Neuronal stem cell (in vitro differentiated cells): ENCODE measurements at regions not wholly inside any gene's neighbourhood (a gene's known extent, or its start where the extent isn't known, plus 50 kb on each side); places are given as distances from the start of the nearest gene placed in this dataset.
"Not testable (repeated sequence)": the region's sequence is repeated elsewhere in the genome, so short reads cannot be mapped to it uniquely, and the experiment has no call there.

Experiments used
- DNase-seq: peaks from one replicate; pipeline ENCODE4 v3.0.0-alpha.2; 2013; ENCODE audit warnings: low spot score
- H2AFZ ChIP-seq: one replicate; pipeline ENCODE4 v1.6.1; 2013; ENCODE audit warnings: mild to moderate bottlenecking, low read length, inconsistent platforms
- H2AK5ac ChIP-seq: 2 replicates; pipeline ENCODE4 v1.6.1; 2013; ENCODE audit warnings: low read depth, mild to moderate bottlenecking, inconsistent platforms, low read length, moderate library complexity, mixed read lengths
- H2BK120ac ChIP-seq: 2 replicates; pipeline ENCODE4 v1.6.1; 2013; ENCODE audit warnings: low read depth, mild to moderate bottlenecking, inconsistent platforms, low read length, moderate library complexity, mixed read lengths
- H2BK12ac ChIP-seq: one replicate; pipeline ENCODE4 v1.6.1; 2013; ENCODE audit warnings: low read length, inconsistent platforms
- H2BK15ac ChIP-seq: 2 replicates; pipeline ENCODE4 v1.6.1; 2013; ENCODE audit warnings: mild to moderate bottlenecking, low read length, inconsistent platforms, mixed read lengths
- H2BK5ac ChIP-seq: one replicate; pipeline ENCODE4 v1.6.1; 2013; ENCODE audit warnings: inconsistent platforms, mild to moderate bottlenecking, low read length, moderate library complexity
- H3K14ac ChIP-seq: one replicate; pipeline ENCODE4 v1.6.1; 2013; ENCODE audit warnings: low read length, inconsistent platforms
- H3K18ac ChIP-seq: 2 replicates; pipeline ENCODE4 v1.6.1; 2013; ENCODE audit warnings: low read length, inconsistent platforms
- H3K23ac ChIP-seq: 2 replicates; pipeline ENCODE4 v1.6.1; 2013; ENCODE audit warnings: low read depth, mild to moderate bottlenecking, mixed read lengths, low read length, inconsistent platforms; ENCODE audit not compliant: poor library complexity
- H3K27ac ChIP-seq: replicated peaks from 3 replicates; pipeline ENCODE4 v1.5.1; 2013; ENCODE audit warnings: low read length, inconsistent platforms
- H3K27me3 ChIP-seq, 3 experiments: 2 replicates each; pipeline ENCODE4 v1.6.1; 2013; ENCODE audit warnings: low read length in 3 of 3, mild to moderate bottlenecking in 2 of 3, inconsistent platforms in 1 of 3, low read depth in 1 of 3, mixed read lengths in 1 of 3, moderate library complexity in 1 of 3; ENCODE audit not compliant: control insufficient read depth in 3 of 3, insufficient read depth in 3 of 3
- H3K36me3 ChIP-seq, 2 donors: replicated peaks in 1 of 2; 2 replicates each; pipeline ENCODE4 v1.6.1; 2013; ENCODE audit warnings: low read length in 2 of 2; ENCODE audit not compliant: control insufficient read depth in 2 of 2, insufficient read depth in 2 of 2
- H3K4ac ChIP-seq: 2 replicates; pipeline ENCODE4 v1.6.1; 2013; ENCODE audit warnings: inconsistent platforms, mild to moderate bottlenecking, low read length, moderate library complexity
- H3K4me1 ChIP-seq, 2 donors: 1 replicate in 1 of 2; 2 replicates in 1 of 2; pipeline ENCODE4 v1.6.1; 2013; ENCODE audit warnings: low read length in 2 of 2, low read depth in 1 of 2; ENCODE audit not compliant: control insufficient read depth in 2 of 2, insufficient read depth in 1 of 2
- H3K4me2 ChIP-seq: one replicate; pipeline ENCODE4 v1.6.1; 2013; ENCODE audit warnings: mild to moderate bottlenecking, low read length, inconsistent platforms; ENCODE audit not compliant: insufficient read depth, poor library complexity, severe bottlenecking
- H3K4me3 ChIP-seq, 2 donors: 2 replicates each; pipeline ENCODE4 v1.5.1; 2013; ENCODE audit warnings: low read length in 2 of 2, mild to moderate bottlenecking in 2 of 2, inconsistent platforms in 1 of 2, moderate library complexity in 1 of 2
- H3K79me1 ChIP-seq: one replicate; pipeline ENCODE4 v1.6.1; 2013; ENCODE audit warnings: low read depth, mild to moderate bottlenecking, inconsistent platforms, low read length, moderate library complexity
- H3K9ac ChIP-seq: one replicate; pipeline ENCODE4 v1.6.1; 2013; ENCODE audit warnings: mild to moderate bottlenecking, low read depth, low read length, inconsistent platforms; ENCODE audit not compliant: poor library complexity
- H3K9me3 ChIP-seq, 2 donors: replicated peaks in 1 of 2; 2 replicates each; pipeline versions ENCODE3 to v1.6.1; 2013; ENCODE audit warnings: low read length in 2 of 2, mild to moderate bottlenecking in 2 of 2, inconsistent platforms in 1 of 2, low read depth in 1 of 2, mixed read lengths in 1 of 2, moderate library complexity in 1 of 2; ENCODE audit not compliant: control insufficient read depth in 2 of 2, insufficient read depth in 1 of 2
- H4K8ac ChIP-seq: one replicate; pipeline ENCODE4 v1.6.1; 2013; ENCODE audit warnings: low read depth, mild to moderate bottlenecking, inconsistent platforms, low read length, moderate library complexity
- H4K91ac ChIP-seq: one replicate; pipeline ENCODE4 v1.6.1; 2013; ENCODE audit warnings: low read length, low read depth, mild to moderate bottlenecking, inconsistent platforms; ENCODE audit not compliant: poor library complexity
- WGBS, 2 donors: extraction: QIAGEN DNeasy Blood & Tissue Kit; methylation state at CpG; one replicate each; pipeline ENCODE4 v1.1.7; 2013; ENCODE audit warnings: missing lambda C conversion rate in 2 of 2, mixed read lengths in 1 of 2; ENCODE audit not compliant: insufficient read length in 2 of 2, insufficient replicate concordance in 1 of 2; ENCODE audit errors: extremely low coverage in 2 of 2; 5-methylcytosine and 5-hydroxymethylcytosine counted together

DNA sequence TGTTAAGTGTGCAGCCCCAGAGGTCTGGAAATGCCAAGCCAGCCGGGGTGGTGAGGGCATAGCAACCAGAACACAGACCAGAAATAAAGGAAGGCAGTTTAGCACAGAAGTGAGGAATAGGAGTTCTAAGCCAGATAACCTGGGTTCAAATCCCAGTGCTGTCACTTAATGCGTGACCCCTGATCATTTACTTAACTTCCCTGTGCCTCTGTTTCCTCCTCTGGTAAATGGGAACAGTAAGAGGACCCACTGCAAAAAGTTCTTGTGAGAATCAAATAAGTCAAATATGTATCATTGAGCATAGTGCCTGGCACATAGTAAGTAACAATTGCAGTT lies 125.2 kb upstream of the ARHGEF3 start:
- H2BK5ac ChIP-seq, result no peak overlapping the region
- H2AK5ac ChIP-seq, result no peak overlapping the region
- H2AFZ ChIP-seq, result no peak overlapping the region
- no peak overlapping the region for H2BK120ac ChIP-seq
- no peaks in the 10 kb centered on the region for H3K79me1 ChIP-seq
- H3K4ac ChIP-seq, result no peak overlapping the region
- H3K27me3 ChIP-seq, result no peaks in the 10 kb centered on the region
- no peak overlapping the region for H4K8ac ChIP-seq
- WGBS, 2 donors, result no CpG with 5 or more reads among the region's 2 CpGs
- H3K4me3 ChIP-seq, result no peak overlapping the region
- no peak for DNase-seq
- peaks cover 7 to 16% of the 10 kb centered on the region in 2 donors for H3K4me1 ChIP-seq
- H3K4me2 ChIP-seq, result no peak overlapping the region
- H4K91ac ChIP-seq, result no peak overlapping the region
- no peak overlapping the region for H2BK12ac ChIP-seq
- H2BK15ac ChIP-seq, result no peak overlapping the region
- no peak overlapping the region for H3K23ac ChIP-seq
- no peak overlapping the region for H3K14ac ChIP-seq
- H3K9ac ChIP-seq, result no peak overlapping the region
- no peak overlapping the region for H3K18ac ChIP-seq
- no peak overlapping the region for H3K27ac ChIP-seq
- H3K9me3 ChIP-seq, result no peaks in the 10 kb centered on the region
- no peaks in the 10 kb centered on the region for H3K36me3 ChIP-seq

DNA sequence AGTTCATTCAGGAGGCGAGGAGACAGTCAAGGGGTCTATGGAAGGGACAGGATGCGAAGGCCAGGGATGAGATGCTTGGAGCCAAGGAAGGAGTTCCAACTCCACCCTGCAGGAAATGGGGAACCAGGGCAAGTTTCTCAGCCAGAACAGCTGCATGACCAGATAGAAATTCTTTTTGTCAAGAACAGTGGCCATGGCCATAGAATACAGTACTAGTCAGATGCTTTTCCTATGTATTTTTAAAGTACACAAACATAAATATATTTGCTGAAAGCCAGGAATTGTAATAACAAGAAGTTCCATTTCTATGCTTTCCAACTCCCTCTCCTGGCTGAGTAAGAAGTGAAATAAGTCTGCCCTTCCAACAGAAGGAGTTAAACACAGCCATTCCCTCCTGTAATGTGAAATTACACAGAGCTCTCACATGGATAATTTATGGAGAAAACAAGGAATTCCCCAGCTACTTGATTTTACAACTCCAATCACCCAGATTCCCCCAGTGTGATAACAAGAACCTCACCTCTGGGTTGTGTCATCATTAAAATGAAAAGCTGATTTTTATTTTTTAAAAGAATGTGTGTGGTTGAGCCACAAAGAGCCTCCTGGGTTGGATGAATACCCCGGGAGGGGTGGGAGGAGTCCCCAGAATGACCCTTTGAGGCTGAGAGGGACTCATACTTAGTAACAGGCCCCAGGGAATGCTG lies 124.6 kb upstream of the ARHGEF3 start:
- Histone ChIP-seq H3K9me3 (no peaks in the 10 kb centered on the region), H4K8ac (no peak overlapping the region), H2AFZ (no peak overlapping the region), H3K4ac (no peak overlapping the region), H3K18ac (no peak overlapping the region), H2AK5ac (no peak overlapping the region), H3K14ac (no peak overlapping the region), H3K27ac (no peak overlapping the region), H3K4me3 (no peak overlapping the region), H3K27me3 (no peaks in the 10 kb centered on the region), H2BK120ac (no peak overlapping the region), H2BK12ac (no peak overlapping the region), H3K79me1 (no peaks in the 10 kb centered on the region), H4K91ac (no peak overlapping the region), H3K36me3 (no peaks in the 10 kb centered on the region), H3K4me2 (no peak overlapping the region), H3K23ac (no peak overlapping the region), H3K4me1 (peaks cover 7 to 16% of the 10 kb centered on the region in 2 donors), H2BK15ac (no peak overlapping the region), H3K9ac (no peak overlapping the region), H2BK5ac (no peak overlapping the region)
- WGBS, 2 donors, result no CpG with 5 or more reads among the region's 3 CpGs
- no peak for DNase-seq

DNA sequence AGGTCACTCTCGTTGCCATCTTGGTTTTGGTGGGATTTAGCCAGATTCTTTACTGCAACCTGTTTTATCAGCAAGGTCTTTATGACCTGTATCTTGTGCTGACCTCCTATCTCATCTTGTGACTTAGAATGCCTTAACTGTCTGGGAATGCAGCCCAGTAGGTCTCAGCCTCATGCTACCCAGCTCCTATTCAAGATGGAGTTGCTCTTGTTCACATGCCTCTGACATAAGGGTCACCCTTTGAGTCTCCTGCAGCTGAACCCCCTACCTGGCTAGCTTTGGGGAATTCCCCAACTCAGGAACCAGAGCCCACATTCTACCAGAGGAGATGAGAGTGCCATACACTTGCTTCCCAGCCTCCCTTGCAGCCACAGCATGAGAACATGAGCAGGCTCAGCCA lies 123.0 kb upstream of the ARHGEF3 start:
- H3K14ac ChIP-seq, H3K27ac ChIP-seq, DNase-seq: not testable (repeated sequence)

DNA sequence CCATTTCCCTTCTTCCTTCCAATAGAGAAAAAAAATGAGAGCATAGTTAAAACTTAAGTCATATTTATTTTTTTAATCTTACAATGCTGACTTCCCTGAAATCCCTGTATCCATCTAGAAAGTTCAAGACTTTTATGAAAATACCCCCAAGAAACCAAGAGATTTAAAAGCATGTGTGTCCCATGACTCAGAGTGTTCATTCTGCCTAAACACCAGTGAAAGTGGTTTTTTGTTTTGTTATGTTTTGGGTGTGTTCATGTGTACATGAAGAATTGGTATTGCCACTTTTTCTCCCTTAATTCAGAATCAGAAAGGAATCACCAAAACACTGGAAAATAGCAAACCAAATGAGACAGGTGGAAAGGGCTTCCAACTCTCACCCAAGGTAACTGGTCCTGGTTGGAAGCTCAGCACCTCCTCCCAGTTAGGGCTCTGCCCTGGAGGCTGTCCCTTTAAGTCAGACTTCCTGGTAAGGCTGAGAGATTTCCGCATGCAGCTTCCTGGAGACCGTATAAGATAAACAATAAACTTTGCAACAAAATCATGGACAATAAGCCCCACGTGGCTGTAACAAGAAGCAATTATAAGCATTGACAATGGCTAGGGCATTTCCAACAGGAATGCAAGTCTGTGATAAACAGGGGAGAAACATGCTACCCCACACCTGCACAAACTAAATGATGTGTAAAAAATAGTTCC lies 121.9 kb upstream of the ARHGEF3 start:
- Histone ChIP-seq H3K9ac (no peak overlapping the region), H3K4me1 (peaks cover 9 to 16% of the 10 kb centered on the region in 2 donors), H2BK12ac (no peak overlapping the region), H3K79me1 (no peaks in the 10 kb centered on the region), H3K36me3 (no peaks in the 10 kb centered on the region), H2BK15ac (no peak overlapping the region), H3K14ac (no peak overlapping the region), H3K27me3 (no peaks in the 10 kb centered on the region), H2BK5ac (no peak overlapping the region), H2AFZ (peak overlapping the region; percentile 82), H4K91ac (no peak overlapping the region), H4K8ac (no peak overlapping the region), H3K4me2 (no peak overlapping the region), H3K4me3 (no peak overlapping the region), H3K27ac (no peak overlapping the region), H2AK5ac (no peak overlapping the region), H3K23ac (no peak overlapping the region), H3K18ac (no peak overlapping the region), H3K9me3 (no peaks in the 10 kb centered on the region), H2BK120ac (no peak overlapping the region), H3K4ac (no peak overlapping the region)
- no CpG with 5 or more reads among the region's 3 CpGs for WGBS, 2 donors
- DNase-seq, result no peak

More for the DNA sequence above, 123.0 kb upstream of the ARHGEF3 start:
- not testable (repeated sequence) for H3K4me3 ChIP-seq, H2BK12ac ChIP-seq, H3K36me3 ChIP-seq, H3K18ac ChIP-seq, H4K91ac ChIP-seq, H2AFZ ChIP-seq, H3K9me3 ChIP-seq, H4K8ac ChIP-seq, H2BK120ac ChIP-seq, H2BK5ac ChIP-seq, H2BK15ac ChIP-seq, H3K23ac ChIP-seq, H3K9ac ChIP-seq, H2AK5ac ChIP-seq, H3K4me2 ChIP-seq, H3K27me3 ChIP-seq, H3K4ac ChIP-seq, H3K79me1 ChIP-seq
- H3K4me1 ChIP-seq, result peaks cover 7 to 16% of the 10 kb centered on the region in 2 donors
- no CpG with 5 or more reads among the region's 1 CpG for WGBS, 2 donors
